DOHH2 (cell line): ENCODE measurements at regions not wholly inside any gene's neighbourhood (a gene's known extent, or its start where the extent isn't known, plus 50 kb on each side); places are given as distances from the start of the nearest gene placed in this dataset.

ENCODE experiments used
- H3F3A ChIP-seq: fragments of 200-600 bp; sonication (generic), shearing (Covaris generic); 2 replicates; pipeline ENCODE4 v1.6.0; 2016; ENCODE audit warnings: antibody characterized with exemption, mild to moderate bottlenecking; ENCODE audit not compliant: control insufficient read depth, insufficient read depth
- H3K27ac ChIP-seq: fragments of 200-600 bp; sonication (generic); 2 replicates; pipeline ENCODE4 v1.5.1; 2014; ENCODE audit warnings: low read depth, mild to moderate bottlenecking, low read length, moderate library complexity
- H3K27me3 ChIP-seq: fragments of 200-600 bp; sonication (generic); 2 replicates; pipeline ENCODE4 v1.6.1; 2014; ENCODE audit warnings: mild to moderate bottlenecking, low read length, mixed read lengths; ENCODE audit not compliant: control insufficient read depth
- H3K36me3 ChIP-seq: fragments of 200-600 bp; sonication (generic); 2 replicates; pipeline ENCODE4 v1.6.1; 2014; ENCODE audit warnings: mild to moderate bottlenecking, low read length, moderate library complexity, mixed read lengths; ENCODE audit not compliant: control insufficient read depth
- H3K4me1 ChIP-seq: fragments of 200-600 bp; sonication (generic); 2 replicates; pipeline ENCODE4 v1.6.1; 2014; ENCODE audit warnings: mild to moderate bottlenecking, low read length, mixed read lengths; ENCODE audit not compliant: control insufficient read depth
- H3K4me2 ChIP-seq: fragments of 200-600 bp; sonication (generic); 2 replicates; pipeline ENCODE4 v1.6.0; 2014; ENCODE audit warnings: mild to moderate bottlenecking, low read length, moderate library complexity
- H3K4me3 ChIP-seq: fragments of 200-600 bp; sonication (generic); 2 replicates; pipeline ENCODE4 v1.5.1; 2014; ENCODE audit warnings: mild to moderate bottlenecking, low read length, mixed read lengths
- H3K79me2 ChIP-seq: fragments of 200-600 bp; sonication (generic); 2 replicates; pipeline ENCODE4 v1.6.1; 2014; ENCODE audit warnings: mild to moderate bottlenecking, low read length, mixed read lengths; ENCODE audit not compliant: control insufficient read depth
- H3K9me2 ChIP-seq: fragments of 200-600 bp; sonication (generic); replicated peaks from 2 replicates; pipeline ENCODE4 v1.6.1; 2014; ENCODE audit warnings: mild to moderate bottlenecking, low read length, mixed read lengths; ENCODE audit not compliant: control insufficient read depth
- H3K9me3 ChIP-seq: fragments of 200-600 bp; sonication (generic); 2 replicates; pipeline ENCODE4 v1.6.1; 2014; ENCODE audit warnings: antibody characterized with exemption, low read length, mixed read lengths; ENCODE audit not compliant: control insufficient read depth, insufficient read depth
- H4K20me1 ChIP-seq: fragments of 200-600 bp; sonication (generic); 2 replicates; pipeline ENCODE4 v1.6.0; 2014; ENCODE audit warnings: low read depth, mild to moderate bottlenecking, antibody characterized with exemption, low read length, moderate library complexity; ENCODE audit not compliant: control insufficient read depth, insufficient read depth
- EZH2phosphoT487 ChIP-seq: fragments of 200-600 bp; sonication (generic); IDR thresholded peaks from 2 replicates; pipeline ENCODE4 v1.6.1; 2017; ENCODE audit warnings: borderline replicate concordance, mild to moderate bottlenecking, antibody characterized with exemption, low read length, moderate library complexity, mixed read lengths
- TF ChIP-seq, protein P1 (sequence below): fragments of 200-600 bp; sonication (generic); IDR thresholded peaks from one replicate; pipeline ENCODE4 v1.5.1; 2014; ENCODE audit warnings: antibody characterized with exemption, mild to moderate bottlenecking, low read depth, low read length; ENCODE audit not compliant: poor library complexity, severe bottlenecking

- no peaks in the 10 kb centered on the region for H4K20me1 ChIP-seq
- no peaks in the 10 kb centered on the region for H3K4me1 ChIP-seq
- no peaks in the 10 kb centered on the region for H3K9me2 ChIP-seq
- no peak overlapping the region for H3K4me3 ChIP-seq
- H3K9me3 ChIP-seq = no peaks in the 10 kb centered on the region
- no peak overlapping the region for H3K4me2 ChIP-seq
- no peaks in the 10 kb centered on the region for H3F3A ChIP-seq
- no peaks in the 10 kb centered on the region for H3K27me3 ChIP-seq
- no peak overlapping the region for H3K27ac ChIP-seq
- no peaks in the 10 kb centered on the region for H3K79me2 ChIP-seq
- no peaks in the 10 kb centered on the region for H3K36me3 ChIP-seq
- TF ChIP-seq, protein P1, sequence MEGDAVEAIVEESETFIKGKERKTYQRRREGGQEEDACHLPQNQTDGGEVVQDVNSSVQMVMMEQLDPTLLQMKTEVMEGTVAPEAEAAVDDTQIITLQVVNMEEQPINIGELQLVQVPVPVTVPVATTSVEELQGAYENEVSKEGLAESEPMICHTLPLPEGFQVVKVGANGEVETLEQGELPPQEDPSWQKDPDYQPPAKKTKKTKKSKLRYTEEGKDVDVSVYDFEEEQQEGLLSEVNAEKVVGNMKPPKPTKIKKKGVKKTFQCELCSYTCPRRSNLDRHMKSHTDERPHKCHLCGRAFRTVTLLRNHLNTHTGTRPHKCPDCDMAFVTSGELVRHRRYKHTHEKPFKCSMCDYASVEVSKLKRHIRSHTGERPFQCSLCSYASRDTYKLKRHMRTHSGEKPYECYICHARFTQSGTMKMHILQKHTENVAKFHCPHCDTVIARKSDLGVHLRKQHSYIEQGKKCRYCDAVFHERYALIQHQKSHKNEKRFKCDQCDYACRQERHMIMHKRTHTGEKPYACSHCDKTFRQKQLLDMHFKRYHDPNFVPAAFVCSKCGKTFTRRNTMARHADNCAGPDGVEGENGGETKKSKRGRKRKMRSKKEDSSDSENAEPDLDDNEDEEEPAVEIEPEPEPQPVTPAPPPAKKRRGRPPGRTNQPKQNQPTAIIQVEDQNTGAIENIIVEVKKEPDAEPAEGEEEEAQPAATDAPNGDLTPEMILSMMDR = no peak
- no peak for TF ChIP-seq EZH2phosphoT487
Measured at GRCh38 chr6:148154668-148155067, 188.0 kb upstream of the SASH1 start.

DNA sequence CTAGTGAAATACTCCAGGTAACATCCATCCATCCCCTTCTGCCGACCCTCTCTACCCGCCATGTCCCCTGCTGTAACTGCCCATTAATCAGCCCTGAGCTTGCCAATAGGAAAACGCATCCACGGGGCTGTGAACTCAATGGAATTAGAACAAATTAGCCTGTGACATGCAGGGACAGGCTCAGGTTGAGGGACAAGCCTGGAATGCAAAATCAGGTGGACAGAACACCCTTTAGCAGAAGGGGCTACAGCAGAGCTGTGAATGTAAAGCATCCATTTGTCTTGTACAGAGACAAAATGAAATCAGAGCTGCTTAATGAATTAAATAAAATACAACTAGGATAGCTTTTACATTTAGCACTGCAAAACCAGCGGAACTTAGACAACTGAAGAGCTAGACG lies 187.3 kb upstream of the SASH1 start:
- Histone ChIP-seq H3K9me2 (no peaks in the 10 kb centered on the region), H4K20me1 (no peaks in the 10 kb centered on the region), H3K27me3 (no peaks in the 10 kb centered on the region), H3K36me3 (no peaks in the 10 kb centered on the region), H3K27ac (no peak overlapping the region), H3K79me2 (no peaks in the 10 kb centered on the region), H3K4me3 (no peak overlapping the region), H3F3A (no peaks in the 10 kb centered on the region), H3K4me2 (no peak overlapping the region), H3K4me1 (no peaks in the 10 kb centered on the region), H3K9me3 (no peaks in the 10 kb centered on the region)
- no peak for TF ChIP-seq EZH2phosphoT487
- TF ChIP-seq, protein P1 = no peak

DNA sequence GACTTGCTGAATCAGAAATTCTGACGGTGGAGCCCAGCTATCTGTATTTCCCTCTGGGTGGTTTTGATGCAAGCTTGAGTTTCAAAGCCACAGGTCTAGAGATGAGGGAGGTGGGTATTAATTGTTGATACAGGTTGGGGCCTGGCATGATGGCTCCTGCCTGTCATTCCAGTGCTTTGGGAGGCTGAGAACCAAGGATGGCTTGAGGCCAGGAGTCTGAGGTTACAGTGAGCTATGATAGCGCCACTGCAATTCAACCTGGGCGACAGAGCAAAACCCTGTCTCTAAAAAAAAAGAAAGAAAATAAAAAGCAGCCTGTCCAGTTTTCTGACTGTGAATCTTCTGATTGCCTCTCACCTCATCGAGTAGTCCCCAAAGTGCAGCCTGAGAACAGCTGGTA lies 184.8 kb upstream of the SASH1 start:
- Histone ChIP-seq H3K4me1 (no peaks in the 10 kb centered on the region), H3K4me3 (no peak overlapping the region), H3K36me3 (no peaks in the 10 kb centered on the region), H4K20me1 (no peaks in the 10 kb centered on the region), H3K79me2 (no peaks in the 10 kb centered on the region), H3K9me2 (no peaks in the 10 kb centered on the region), H3K4me2 (no peak overlapping the region), H3K27me3 (no peaks in the 10 kb centered on the region), H3K9me3 (no peaks in the 10 kb centered on the region), H3K27ac (no peak overlapping the region), H3F3A (no peaks in the 10 kb centered on the region)
- TF ChIP-seq EZH2phosphoT487 = no peak
- TF ChIP-seq, protein P1 = no peak

GRCh38 chr6:148164645-148165044 lies 178.0 kb upstream of the SASH1 start:
- TF ChIP-seq, protein P1 = no peak
- no peaks in the 10 kb centered on the region for H3F3A ChIP-seq

More at GRCh38 chr6:148164645-148165044, 178.0 kb upstream of the SASH1 start:
- peaks cover 4% of the 10 kb centered on the region; the same call in 1 of the 2 replicates for H3K27me3 ChIP-seq
- H3K4me2 ChIP-seq = no peak overlapping the region
- H3K79me2 ChIP-seq = no peaks in the 10 kb centered on the region
- H4K20me1 ChIP-seq = no peaks in the 10 kb centered on the region
- H3K27ac ChIP-seq = no peak overlapping the region
- H3K4me1 ChIP-seq = no peaks in the 10 kb centered on the region
- H3K4me3 ChIP-seq = no peak overlapping the region
- H3K9me2 ChIP-seq = no peaks in the 10 kb centered on the region
- no peaks in the 10 kb centered on the region for H3K9me3 ChIP-seq
- H3K36me3 ChIP-seq = no peaks in the 10 kb centered on the region
